ENCODE measurements at regions not wholly inside any gene's neighbourhood (a gene's known extent, or its start where the extent isn't known, plus 50 kb on each side); places are given as distances from the start of the nearest gene placed in this dataset.

- no peak for DNase-seq (ENCODE audit: low read depth in 4 of 4, low spot score in 3 of 4)
Measured at GRCh38 chr9:26426551-26427131, 466.0 kb downstream of the CAAP1 start.

GRCh38 chr9:26418480-26418879 is 474.1 kb downstream of the CAAP1 start:
- no peak for DNase-seq (ENCODE audit: low read depth in 4 of 4, low spot score in 3 of 4)

GRCh38 chr9:26415528-26415927 is 477.1 kb downstream of the CAAP1 start:
- DNase-seq (ENCODE audit: low read depth in 4 of 4, low spot score in 3 of 4), result no peak

GRCh38 chr9:26413611-26414010 is 479.0 kb downstream of the CAAP1 start:
- DNase-seq (ENCODE audit: low read depth in 4 of 4, low spot score in 3 of 4), result peak in 1 of 4 donors; percentile 3

- no peak for DNase-seq (ENCODE audit: low read depth in 4 of 4, low spot score in 3 of 4)
Measured at GRCh38 chr9:26412446-26412845, 480.2 kb downstream of the CAAP1 start.

- DNase-seq (ENCODE audit: low read depth in 4 of 4, low spot score in 3 of 4), result no peak
Measured at GRCh38 chr9:26406676-26407075, 485.9 kb downstream of the CAAP1 start.

GRCh38 chr9:26399556-26399955 is 493.0 kb downstream of the CAAP1 start:
- no peak for DNase-seq (ENCODE audit: low read depth in 4 of 4, low spot score in 3 of 4)

- no peak for DNase-seq (ENCODE audit: low read depth in 4 of 4, low spot score in 3 of 4)
Measured at GRCh38 chr9:26394025-26394424, 498.6 kb downstream of the CAAP1 start.

- DNase-seq (ENCODE audit: low read depth in 4 of 4, low spot score in 3 of 4), result no peak
Measured at GRCh38 chr9:26392639-26393038, 500.0 kb downstream of the CAAP1 start.

- no peak for DNase-seq (ENCODE audit: low read depth in 4 of 4, low spot score in 3 of 4)
Measured at GRCh38 chr9:26391036-26391435, 501.6 kb downstream of the CAAP1 start.

- DNase-seq (ENCODE audit: low read depth in 4 of 4, low spot score in 3 of 4), result no peak
Measured at GRCh38 chr9:26375448-26375847, 517.2 kb downstream of the CAAP1 start.

- no peak for DNase-seq (ENCODE audit: low read depth in 4 of 4, low spot score in 3 of 4)
Measured at GRCh38 chr9:26373616-26374015, 519.0 kb downstream of the CAAP1 start.

GRCh38 chr9:26371236-26371635 is 521.4 kb downstream of the CAAP1 start:
- no peak for DNase-seq (ENCODE audit: low read depth in 4 of 4, low spot score in 3 of 4)

- DNase-seq (ENCODE audit: low read depth in 4 of 4, low spot score in 3 of 4), result no peak
Measured at GRCh38 chr9:26369093-26369492, 523.5 kb downstream of the CAAP1 start.

GRCh38 chr9:26368241-26368640 is 524.4 kb downstream of the CAAP1 start:
- DNase-seq (ENCODE audit: low read depth in 4 of 4, low spot score in 3 of 4), result no peak

- DNase-seq (ENCODE audit: low read depth in 4 of 4, low spot score in 3 of 4), result no peak
Measured at GRCh38 chr9:26361010-26361409, 531.6 kb downstream of the CAAP1 start.

- no peak for DNase-seq (ENCODE audit: low read depth in 4 of 4, low spot score in 3 of 4)
Measured at GRCh38 chr9:26358836-26359235, 533.8 kb downstream of the CAAP1 start.

- no peak for DNase-seq (ENCODE audit: low read depth in 4 of 4, low spot score in 3 of 4)
Measured at GRCh38 chr9:26357803-26358344, 534.7 kb downstream of the CAAP1 start.

- DNase-seq (ENCODE audit: low read depth in 4 of 4, low spot score in 3 of 4), result no peak
Measured at GRCh38 chr9:26356491-26356890, 536.1 kb downstream of the CAAP1 start.

- no peak for DNase-seq (ENCODE audit: low read depth in 4 of 4, low spot score in 3 of 4)
Measured at GRCh38 chr9:26346942-26347477, 545.6 kb downstream of the CAAP1 start.

- DNase-seq (ENCODE audit: low read depth in 4 of 4, low spot score in 3 of 4), result no peak
Measured at GRCh38 chr9:26341545-26341944, 551.1 kb downstream of the CAAP1 start.

- DNase-seq (ENCODE audit: low read depth in 4 of 4, low spot score in 3 of 4), result no peak
Measured at GRCh38 chr9:26339796-26340195, 552.8 kb downstream of the CAAP1 start.

- no peak for DNase-seq (ENCODE audit: low read depth in 4 of 4, low spot score in 3 of 4)
Measured at GRCh38 chr9:26335116-26335515, 557.5 kb downstream of the CAAP1 start.
